HK-2 (cell line): ENCODE measurements at regions not wholly inside any gene's neighbourhood (a gene's known extent, or its start where the extent isn't known, plus 50 kb on each side); places are given as distances from the start of the nearest gene placed in this dataset.
"Not testable (repeated sequence)": the region's sequence is repeated elsewhere in the genome, so short reads cannot be mapped to it uniquely, and the experiment has no call there.

Source experiments
- DNase-seq: peaks from one replicate; pipeline ENCODE4 v3.0.0-alpha.2; 2018; ENCODE audit not compliant: unreplicated experiment

GRCh38 chr4:178165251-178165950 lies 723.2 kb upstream of the AGA start:
- no peak for DNase-seq

- no peak for DNase-seq
Measured at GRCh38 chr4:178165951-178166308, 723.7 kb upstream of the AGA start.

DNA sequence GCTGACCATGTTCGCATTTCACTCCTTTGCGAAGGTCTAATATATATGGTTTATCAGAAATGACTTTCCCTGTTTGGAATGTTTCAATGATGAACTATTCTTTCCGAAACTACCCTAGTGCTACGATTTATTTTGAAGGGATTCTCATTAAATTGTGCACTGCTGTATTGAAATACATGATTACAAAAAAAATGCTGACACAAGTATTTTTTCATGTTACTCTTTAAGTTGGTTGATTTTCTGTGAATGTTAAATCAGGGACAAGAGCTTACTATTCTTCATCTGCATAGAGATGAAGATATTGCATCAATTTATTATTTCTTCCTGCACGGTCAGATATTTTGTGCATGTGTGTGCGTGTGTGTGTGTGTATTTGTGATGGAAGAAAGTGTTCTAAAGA lies 731.5 kb upstream of the AGA start:
- DNase-seq = no peak

DNA sequence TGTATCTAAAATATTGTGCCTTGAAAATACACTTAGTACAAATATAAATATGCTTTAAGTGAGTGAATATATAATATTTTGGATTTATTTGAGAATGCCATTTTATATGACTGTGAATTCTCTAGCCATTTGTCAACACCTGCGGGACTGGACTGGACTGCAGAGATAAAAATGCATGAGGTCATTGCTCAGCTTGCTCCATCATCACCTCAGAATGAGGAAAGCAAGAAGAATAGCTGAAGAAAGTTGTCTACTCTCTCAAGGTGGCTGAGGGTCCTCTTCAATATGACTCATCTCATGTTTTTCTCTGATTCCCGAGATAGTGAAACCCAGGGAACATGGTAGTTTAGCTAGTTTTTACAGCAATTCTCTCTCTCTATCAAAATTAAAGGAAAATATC lies 732.5 kb upstream of the AGA start:
- DNase-seq = no peak

DNA sequence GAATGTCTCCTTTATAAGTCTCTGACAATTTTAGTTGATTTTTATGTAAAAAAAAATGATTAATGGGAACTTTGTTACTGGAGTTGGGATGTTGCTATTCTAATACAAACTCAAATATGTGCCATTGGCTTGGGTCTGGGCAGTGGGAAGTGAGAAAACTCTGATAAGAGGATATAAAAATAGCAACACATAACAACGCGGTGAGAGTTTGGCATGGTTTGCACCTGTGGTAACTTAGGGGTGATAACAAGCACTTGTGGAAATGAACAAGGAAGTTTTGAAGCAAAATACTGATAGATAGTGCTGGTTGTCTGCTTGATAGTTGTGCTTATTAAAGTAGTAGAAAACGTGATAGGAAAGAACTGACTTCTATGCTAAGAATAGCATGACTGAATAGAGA lies 743.3 kb upstream of the AGA start:
- DNase-seq = no peak

GRCh38 chr4:178192611-178193010 lies 750.4 kb upstream of the AGA start:
- no peak for DNase-seq

GRCh38 chr4:178196751-178197374 lies 754.6 kb upstream of the AGA start:
- no peak for DNase-seq

DNA sequence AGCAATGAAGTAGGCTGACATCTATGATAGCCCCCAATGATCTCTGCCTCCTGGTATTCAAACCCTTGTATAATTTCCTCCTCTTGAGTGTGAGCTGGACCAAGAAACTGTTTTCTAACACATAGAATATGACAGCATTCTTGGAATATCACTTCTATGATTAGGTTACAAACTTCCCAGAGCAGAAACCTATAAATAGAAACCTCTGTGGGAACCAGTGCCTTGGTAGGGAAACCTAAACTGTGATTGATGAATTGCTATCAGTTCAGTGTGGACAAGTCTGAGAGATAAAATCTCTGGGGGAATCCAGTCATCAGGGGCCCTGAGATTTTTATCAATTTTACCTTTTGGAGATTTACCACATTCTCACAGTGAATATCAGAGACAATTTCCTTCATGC lies 756.5 kb upstream of the AGA start:
- DNase-seq = no peak

- DNase-seq = no peak
Measured at GRCh38 chr4:178202422-178202821, 760.2 kb upstream of the AGA start.

DNA sequence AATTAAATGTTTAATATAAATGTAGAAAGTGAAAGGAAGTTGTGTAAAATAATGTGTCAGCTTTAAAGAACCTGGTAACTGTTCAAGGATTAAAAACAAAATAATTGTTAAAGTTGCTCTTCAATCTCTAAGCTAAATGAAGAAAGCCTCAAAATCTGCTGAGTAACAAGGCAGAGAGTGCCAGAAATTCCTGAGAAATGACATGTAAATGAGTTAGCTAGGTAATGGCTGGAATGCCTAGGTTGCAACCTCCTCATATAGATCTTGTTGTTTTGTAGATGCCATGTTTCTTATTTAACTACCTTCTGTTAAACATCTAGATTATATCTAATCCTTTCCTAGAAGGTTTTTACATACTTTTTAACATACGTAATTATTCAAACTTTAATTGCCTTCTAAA lies 763.6 kb upstream of the AGA start:
- no peak for DNase-seq

DNA sequence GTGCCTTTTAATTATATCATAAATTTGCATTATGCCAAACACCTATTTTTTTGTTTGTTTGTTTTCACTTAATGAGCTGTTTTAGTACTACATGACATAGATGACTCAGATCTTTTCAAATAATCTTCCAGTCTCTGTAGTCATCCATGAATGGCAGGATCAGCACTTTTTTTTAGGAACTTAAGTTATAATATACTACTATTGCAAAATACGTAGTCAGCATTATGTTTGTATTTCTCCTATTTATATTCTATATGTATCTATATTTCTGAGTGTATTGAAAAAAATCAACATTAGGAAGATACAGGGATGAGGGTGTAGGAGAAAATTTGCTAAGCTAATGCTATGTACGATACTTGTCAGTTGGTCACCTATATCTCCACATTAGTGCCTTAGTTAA lies 773.1 kb upstream of the AGA start:
- DNase-seq = no peak

DNA sequence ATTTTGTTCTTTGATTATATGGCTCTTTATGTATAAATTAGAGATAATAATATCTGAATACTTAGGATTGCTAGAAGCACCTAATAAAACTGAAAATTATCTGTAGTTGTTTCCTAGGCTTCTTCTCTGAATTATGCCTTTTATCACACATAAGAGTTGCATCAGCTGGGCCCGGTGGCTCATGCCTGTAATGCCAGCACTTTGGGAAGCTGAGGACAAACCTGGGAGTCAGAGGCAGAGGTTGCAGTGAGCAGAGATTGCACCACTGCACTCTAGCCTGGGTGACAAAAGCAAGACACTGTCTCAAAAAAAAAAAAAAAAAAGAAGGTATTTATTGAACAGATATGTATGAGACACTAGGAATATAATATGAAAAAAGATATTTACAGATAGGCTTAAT lies 773.5 kb upstream of the AGA start:
- no peak for DNase-seq

- DNase-seq = not testable (repeated sequence)
Measured at GRCh38 chr4:178226421-178226820, 784.2 kb upstream of the AGA start.

GRCh38 chr4:178233906-178234305 lies 791.7 kb upstream of the AGA start:
- DNase-seq = no peak

- DNase-seq = no peak
Measured at GRCh38 chr4:178240891-178241290, 798.7 kb upstream of the AGA start.

- no peak for DNase-seq
Measured at GRCh38 chr4:178241601-178242118, 799.4 kb upstream of the AGA start.

- DNase-seq = no peak
Measured at GRCh38 chr4:178242655-178243054, 800.4 kb upstream of the AGA start.

GRCh38 chr4:178244785-178245184 lies 802.5 kb upstream of the AGA start:
- DNase-seq = no peak

GRCh38 chr4:178255172-178255571 lies 812.9 kb upstream of the AGA start:
- no peak for DNase-seq

DNA sequence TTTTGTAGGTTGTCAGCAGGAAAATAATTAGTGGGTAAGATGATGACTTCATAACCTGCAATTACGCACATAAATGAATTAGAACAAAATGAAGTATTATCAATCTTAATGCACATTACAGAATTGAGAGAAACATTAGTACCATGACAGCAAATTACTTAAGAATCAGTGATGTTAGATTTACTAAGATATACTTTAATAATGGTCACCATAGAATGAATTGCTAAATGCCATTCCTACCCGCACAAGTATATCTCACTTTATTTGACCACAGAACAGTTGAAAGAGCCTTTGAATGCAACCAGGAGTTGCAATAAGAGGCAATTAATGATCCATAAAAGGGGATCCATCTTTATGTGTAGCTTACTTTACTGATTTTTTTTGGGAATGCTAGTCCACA lies 816.4 kb upstream of the AGA start:
- no peak for DNase-seq

DNA sequence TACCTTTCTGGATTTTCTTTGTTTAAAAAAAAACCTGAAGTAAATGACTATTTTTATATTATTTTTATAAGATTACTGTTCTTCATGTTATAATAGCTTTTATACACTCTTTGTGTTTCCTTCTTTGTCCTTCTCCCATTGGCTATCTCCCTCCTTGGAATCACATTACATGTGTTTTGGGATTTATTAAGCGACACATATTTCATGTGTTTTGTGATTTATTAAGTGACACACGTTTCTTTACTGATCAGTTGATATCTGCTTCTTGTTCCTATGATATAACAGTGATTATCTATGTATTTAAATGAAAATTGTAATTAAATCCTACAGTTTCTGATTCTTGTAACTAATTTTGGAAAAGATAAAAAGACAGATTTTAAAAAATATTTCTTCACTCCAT lies 817.3 kb upstream of the AGA start:
- DNase-seq = no peak

DNA sequence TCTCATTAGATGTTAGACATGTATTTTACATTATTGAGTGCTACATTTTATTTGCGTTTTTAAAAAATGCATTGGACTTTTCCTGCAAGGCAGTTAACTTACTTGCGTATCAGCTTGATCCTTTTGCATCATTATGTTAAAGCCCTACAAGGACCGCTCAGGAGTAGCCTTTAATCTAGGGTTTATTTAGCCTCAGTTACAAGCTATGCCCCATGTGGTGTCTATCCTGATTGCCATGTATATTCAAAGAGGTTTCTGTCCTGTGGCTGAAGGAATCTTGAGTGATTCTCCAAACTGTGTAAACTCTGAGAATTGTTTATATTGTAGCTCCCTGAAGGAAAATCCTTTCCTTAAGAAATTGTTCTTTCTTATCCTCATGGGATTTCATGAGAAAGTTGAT lies 821.8 kb upstream of the AGA start:
- no peak for DNase-seq

- no peak for DNase-seq
Measured at GRCh38 chr4:178271386-178271785, 829.1 kb upstream of the AGA start.

GRCh38 chr4:178273168-178273567 lies 830.9 kb upstream of the AGA start:
- no peak for DNase-seq
